GM19035 (cell line): ENCODE measurements at regions not wholly inside any gene's neighbourhood (a gene's known extent, or its start where the extent isn't known, plus 50 kb on each side); places are given as distances from the start of the nearest gene placed in this dataset.

Experiments used
- ATAC-seq: cut with Tn5 transposase; IDR thresholded peaks from one replicate; pipeline ENCODE4 v1.9.1; 2021; ENCODE audit not compliant: unreplicated experiment

DNA sequence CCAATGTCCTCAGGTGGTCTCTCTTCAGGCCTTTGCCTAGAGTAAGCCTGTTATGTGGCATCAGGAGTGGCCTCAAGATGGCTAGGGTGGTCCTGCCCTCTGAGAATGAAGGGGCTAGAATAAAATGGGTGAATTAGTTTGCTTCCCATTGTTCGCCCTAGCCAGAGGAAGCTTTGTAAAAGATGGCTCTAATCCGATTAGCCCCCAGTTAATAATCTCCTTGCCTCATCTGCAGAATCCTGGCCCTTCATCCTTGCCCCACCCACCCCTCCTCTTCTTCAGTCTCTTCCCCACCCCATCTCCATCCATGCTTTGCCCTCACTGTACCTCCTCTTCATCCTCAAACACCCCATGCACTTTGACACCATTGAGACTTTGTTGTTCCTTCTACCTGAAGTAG, 57.4 kb upstream of the LGALSL start:
- no peak for ATAC-seq

DNA sequence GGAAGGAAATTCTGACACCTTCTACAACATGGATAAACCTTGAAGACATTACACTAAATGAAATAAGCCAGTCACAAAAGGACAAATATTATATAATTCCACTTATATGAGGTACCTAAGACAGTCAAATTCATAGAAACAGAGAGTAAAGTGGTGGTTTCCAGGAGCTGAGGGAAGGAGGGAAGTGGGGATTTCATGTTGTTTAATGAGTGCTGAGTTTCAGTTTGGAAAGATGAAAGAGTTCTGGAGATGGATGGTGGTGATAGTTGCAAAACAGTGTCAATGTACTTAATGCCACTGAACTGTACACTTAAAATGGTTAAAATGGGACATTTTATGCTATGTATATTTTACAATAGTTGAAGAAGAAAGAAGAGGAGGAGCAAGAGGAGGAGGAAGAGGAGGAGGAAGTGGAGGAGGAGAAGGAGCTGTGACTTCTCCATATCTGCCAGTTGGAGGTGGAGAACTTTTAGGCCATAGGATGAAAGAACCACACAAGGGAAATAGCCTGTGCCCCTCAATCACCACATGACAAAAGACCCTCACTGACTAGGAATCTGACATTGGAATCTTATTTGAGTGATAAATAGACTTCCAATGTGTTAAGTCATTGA, 55.3 kb upstream of the LGALSL start:
- ATAC-seq, result no peak

GRCh38 chr2:64399521-64399920, 54.4 kb upstream of the LGALSL start:
- no peak for ATAC-seq

DNA sequence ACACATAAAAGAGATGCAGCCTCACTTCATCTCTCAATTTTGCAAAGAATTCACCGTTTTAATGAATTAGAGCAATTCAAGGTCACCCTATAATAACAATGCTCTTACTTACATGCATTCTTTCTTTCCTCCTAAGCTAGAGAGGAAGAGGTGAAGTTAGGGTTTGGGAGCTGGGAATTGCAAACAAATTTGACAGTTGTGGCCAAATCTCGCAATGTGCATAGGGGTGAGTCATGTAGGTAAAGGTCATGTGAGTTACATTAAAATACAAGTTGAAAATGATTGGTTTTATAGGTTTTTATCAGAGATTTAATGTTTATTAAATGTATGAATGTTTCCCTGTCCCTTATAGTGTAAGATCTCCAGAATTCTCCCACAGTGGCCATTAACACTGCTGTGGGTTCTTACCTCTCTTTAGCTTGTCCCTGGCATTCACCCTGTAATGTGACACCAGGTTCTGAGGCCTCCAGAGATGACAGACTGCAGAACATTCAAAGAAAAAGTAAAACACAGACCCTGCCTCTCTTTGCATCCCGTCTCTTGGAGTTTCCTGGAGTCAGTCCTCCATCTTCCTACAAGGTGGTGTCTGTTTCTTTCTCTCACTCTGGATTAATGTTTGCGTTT, 53.7 kb upstream of the LGALSL start:
- ATAC-seq, result no peak

- no peak for ATAC-seq
Observed at GRCh38 chr2:64400733-64401528, 53.0 kb upstream of the LGALSL start.

GRCh38 chr2:64401529-64401880, 52.5 kb upstream of the LGALSL start:
- ATAC-seq, result no peak

DNA sequence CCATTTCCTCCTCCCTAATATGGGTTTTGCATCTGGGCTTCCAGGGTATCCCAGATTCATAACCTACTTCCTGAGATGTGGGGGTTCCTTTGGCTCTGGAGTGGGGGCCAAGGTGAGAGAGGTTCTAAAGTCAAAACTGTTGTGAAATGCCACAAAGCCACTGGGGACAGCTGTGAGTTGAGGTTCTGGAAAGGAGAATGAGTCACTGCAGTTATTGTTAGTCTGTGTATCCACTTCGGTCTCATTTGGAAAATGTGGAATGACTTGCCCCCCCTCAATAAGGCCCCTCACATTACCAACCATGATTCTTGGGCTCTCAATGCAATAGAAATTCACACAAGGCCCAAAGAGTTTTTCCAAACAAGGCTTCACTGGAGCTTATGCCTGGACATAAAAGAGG, 51.1 kb upstream of the LGALSL start:
- no peak for ATAC-seq

- no peak for ATAC-seq
Observed at GRCh38 chr2:64403426-64403825, 50.5 kb upstream of the LGALSL start.

- no peak for ATAC-seq
Observed at GRCh38 chr2:64404002-64404731, 49.8 kb upstream of the LGALSL start.
